GM10266 (cell line): ENCODE measurements at regions not wholly inside any gene's neighbourhood (a gene's known extent, or its start where the extent isn't known, plus 50 kb on each side); places are given as distances from the start of the nearest gene placed in this dataset.

Source experiments
- DNase-seq: peaks from one replicate; pipeline ENCODE4 v3.0.0; 2012; ENCODE audit errors: extremely low spot score
- CTCF ChIP-seq: IDR thresholded peaks from 2 replicates; pipeline ENCODE4 v1.5.1; 2012; ENCODE audit warnings: mild to moderate bottlenecking, low read depth; ENCODE audit not compliant: control insufficient read depth, insufficient read depth; ENCODE audit errors: missing control alignments

- no peak for DNase-seq
- no peak for TF ChIP-seq CTCF
These were observed 234.0 kb downstream of the MIAT start for GRCh38 chr22:26891429-26891828.

- no peak for TF ChIP-seq CTCF
- DNase-seq = no peak
These were observed 235.0 kb downstream of the MIAT start for GRCh38 chr22:26892166-26893041.

DNA sequence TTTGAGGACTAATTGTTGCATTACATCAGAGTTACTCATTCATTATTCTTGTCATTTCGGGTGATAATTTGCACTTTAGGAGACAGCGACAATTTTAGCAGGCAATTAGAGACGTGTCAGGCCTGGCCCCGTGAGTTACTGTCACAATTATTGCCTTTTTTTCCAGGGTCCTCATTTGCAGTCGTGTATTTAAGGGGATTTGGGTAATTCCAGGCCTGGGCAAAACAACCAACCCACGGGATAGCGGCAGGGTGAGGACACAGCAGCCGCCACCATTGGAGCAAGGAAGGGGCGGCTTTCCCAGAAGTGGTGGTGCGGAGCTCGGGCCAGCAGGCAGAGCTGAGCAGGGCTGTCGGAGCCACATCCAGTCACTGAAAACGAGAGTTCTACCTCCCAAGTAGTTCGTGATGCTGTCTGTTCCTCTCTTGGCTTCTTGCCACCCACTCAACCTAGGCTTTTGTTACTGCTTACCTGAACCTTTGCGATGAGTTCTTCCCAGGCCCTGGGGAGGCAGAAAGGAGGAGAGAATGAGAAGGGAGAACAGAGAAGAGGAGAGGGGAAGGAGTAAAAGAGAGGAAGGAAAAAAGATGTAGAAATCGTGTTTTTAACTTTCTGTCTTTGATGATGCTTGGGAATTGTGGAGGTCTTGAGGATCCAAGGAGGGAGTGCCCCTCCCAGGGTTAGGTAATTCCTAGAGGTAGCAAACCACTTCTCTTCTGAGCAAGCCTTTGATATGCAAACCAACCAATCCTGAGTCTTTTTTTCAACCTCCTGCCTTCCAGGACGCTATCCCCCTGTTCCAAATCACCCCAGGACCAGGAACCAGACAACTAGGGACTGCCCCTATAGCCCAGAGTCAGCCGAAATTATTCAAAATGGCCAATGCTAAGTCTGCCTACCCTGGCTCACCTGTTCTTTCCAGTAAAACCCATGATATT, 236.1 kb downstream of the MIAT start:
- DNase-seq = no peak
- no peak for TF ChIP-seq CTCF

- DNase-seq = no peak
These were observed 237.0 kb downstream of the MIAT start for GRCh38 chr22:26894362-26894761.

DNA sequence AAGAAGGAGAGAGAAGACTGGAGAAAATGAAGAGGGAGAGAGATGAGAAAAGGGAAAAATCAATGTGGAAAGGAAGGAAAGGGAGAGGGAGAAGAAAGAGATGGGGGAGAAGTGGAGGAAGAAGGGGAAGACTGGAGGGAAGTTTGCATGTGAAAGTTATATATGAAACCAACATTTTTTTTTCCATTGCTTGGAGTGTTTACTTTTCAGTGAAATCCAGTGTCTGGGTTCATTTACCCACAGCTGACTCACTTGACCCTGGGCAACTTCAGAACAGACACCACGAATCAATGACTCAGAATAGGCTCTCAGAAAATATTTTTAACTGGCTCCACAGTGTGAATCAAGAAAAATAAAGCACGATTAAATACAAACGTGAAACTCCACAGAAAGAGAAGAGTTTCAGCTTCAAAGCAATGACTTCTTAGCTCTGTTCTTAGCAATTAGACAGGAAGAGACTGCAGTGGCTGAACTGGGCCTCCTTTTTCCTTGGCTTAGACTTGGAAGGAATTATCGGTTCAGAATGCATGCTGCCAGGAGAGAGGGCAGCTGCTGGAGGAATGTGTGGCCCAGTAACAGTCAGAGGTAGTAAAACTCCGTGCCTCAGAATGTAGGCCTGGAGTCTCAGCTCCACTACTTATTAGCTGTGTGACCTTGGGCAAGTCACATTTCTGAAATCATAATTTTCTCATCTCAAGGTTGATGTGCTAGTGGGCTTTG, 237.5 kb downstream of the MIAT start:
- TF ChIP-seq CTCF = no peak

More at GRCh38 chr22:26894362-26894761, 237.0 kb downstream of the MIAT start:
- no peak for TF ChIP-seq CTCF

DNA sequence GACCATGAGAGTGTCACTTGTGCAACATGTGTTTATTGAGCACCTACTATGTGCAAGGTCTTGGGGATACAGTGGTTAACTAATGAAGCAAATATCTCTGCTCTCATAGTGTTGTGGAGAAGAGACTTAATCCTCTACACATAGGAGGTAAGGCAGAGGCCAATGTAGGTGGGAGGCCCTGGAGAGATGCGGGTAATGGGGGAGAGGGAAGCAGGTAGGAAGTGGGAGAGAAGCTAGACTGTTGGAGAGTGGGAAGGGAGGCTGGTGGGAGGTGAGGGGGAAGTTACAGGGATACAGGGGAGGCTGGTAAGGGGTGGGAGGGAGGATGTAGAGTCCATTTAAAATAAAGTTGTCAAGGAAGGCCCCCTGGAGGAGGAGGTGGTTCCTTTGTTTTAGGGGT, 240.0 kb downstream of the MIAT start:
- DNase-seq = no peak
- no peak for TF ChIP-seq CTCF

More for the DNA sequence above, 237.5 kb downstream of the MIAT start:
- DNase-seq = no peak
